DOHH2 (cell line): ENCODE measurements at regions not wholly inside any gene's neighbourhood (a gene's known extent, or its start where the extent isn't known, plus 50 kb on each side); places are given as distances from the start of the nearest gene placed in this dataset.

ENCODE experiments used
- H3F3A ChIP-seq: fragments of 200-600 bp; sonication (generic), shearing (Covaris generic); 2 replicates; pipeline ENCODE4 v1.6.0; 2016; ENCODE audit warnings: antibody characterized with exemption, mild to moderate bottlenecking; ENCODE audit not compliant: control insufficient read depth, insufficient read depth
- H3K27ac ChIP-seq: fragments of 200-600 bp; sonication (generic); 2 replicates; pipeline ENCODE4 v1.5.1; 2014; ENCODE audit warnings: low read depth, mild to moderate bottlenecking, low read length, moderate library complexity
- H3K27me3 ChIP-seq: fragments of 200-600 bp; sonication (generic); 2 replicates; pipeline ENCODE4 v1.6.1; 2014; ENCODE audit warnings: mild to moderate bottlenecking, low read length, mixed read lengths; ENCODE audit not compliant: control insufficient read depth
- H3K36me3 ChIP-seq: fragments of 200-600 bp; sonication (generic); 2 replicates; pipeline ENCODE4 v1.6.1; 2014; ENCODE audit warnings: mild to moderate bottlenecking, low read length, moderate library complexity, mixed read lengths; ENCODE audit not compliant: control insufficient read depth
- H3K4me1 ChIP-seq: fragments of 200-600 bp; sonication (generic); 2 replicates; pipeline ENCODE4 v1.6.1; 2014; ENCODE audit warnings: mild to moderate bottlenecking, low read length, mixed read lengths; ENCODE audit not compliant: control insufficient read depth
- H3K4me2 ChIP-seq: fragments of 200-600 bp; sonication (generic); 2 replicates; pipeline ENCODE4 v1.6.0; 2014; ENCODE audit warnings: mild to moderate bottlenecking, low read length, moderate library complexity
- H3K4me3 ChIP-seq: fragments of 200-600 bp; sonication (generic); 2 replicates; pipeline ENCODE4 v1.5.1; 2014; ENCODE audit warnings: mild to moderate bottlenecking, low read length, mixed read lengths
- H3K79me2 ChIP-seq: fragments of 200-600 bp; sonication (generic); 2 replicates; pipeline ENCODE4 v1.6.1; 2014; ENCODE audit warnings: mild to moderate bottlenecking, low read length, mixed read lengths; ENCODE audit not compliant: control insufficient read depth
- H3K9me2 ChIP-seq: fragments of 200-600 bp; sonication (generic); replicated peaks from 2 replicates; pipeline ENCODE4 v1.6.1; 2014; ENCODE audit warnings: mild to moderate bottlenecking, low read length, mixed read lengths; ENCODE audit not compliant: control insufficient read depth
- H3K9me3 ChIP-seq: fragments of 200-600 bp; sonication (generic); 2 replicates; pipeline ENCODE4 v1.6.1; 2014; ENCODE audit warnings: antibody characterized with exemption, low read length, mixed read lengths; ENCODE audit not compliant: control insufficient read depth, insufficient read depth
- H4K20me1 ChIP-seq: fragments of 200-600 bp; sonication (generic); 2 replicates; pipeline ENCODE4 v1.6.0; 2014; ENCODE audit warnings: low read depth, mild to moderate bottlenecking, antibody characterized with exemption, low read length, moderate library complexity; ENCODE audit not compliant: control insufficient read depth, insufficient read depth
- CTCF ChIP-seq: fragments of 200-600 bp; sonication (generic); IDR thresholded peaks from one replicate; pipeline ENCODE4 v1.5.1; 2014; ENCODE audit warnings: antibody characterized with exemption, mild to moderate bottlenecking, low read depth, low read length; ENCODE audit not compliant: poor library complexity, severe bottlenecking
- EZH2phosphoT487 ChIP-seq: fragments of 200-600 bp; sonication (generic); IDR thresholded peaks from 2 replicates; pipeline ENCODE4 v1.6.1; 2017; ENCODE audit warnings: borderline replicate concordance, mild to moderate bottlenecking, antibody characterized with exemption, low read length, moderate library complexity, mixed read lengths

GRCh38 chr14:65794674-65795279, 382.2 kb downstream of the FUT8 start:
- TF ChIP-seq EZH2phosphoT487 (no peak), CTCF (no peak)
- no peaks in the 10 kb centered on the region for H3K79me2 ChIP-seq
- peaks cover 3% of the 10 kb centered on the region; the same call in 1 of the 2 replicates for H3K27me3 ChIP-seq
- H3K9me2 ChIP-seq, result no peaks in the 10 kb centered on the region
- no peaks in the 10 kb centered on the region for H3K9me3 ChIP-seq
- no peak overlapping the region for H3K4me3 ChIP-seq
- H3K4me1 ChIP-seq, result no peaks in the 10 kb centered on the region
- H3F3A ChIP-seq, result no peaks in the 10 kb centered on the region
- H3K36me3 ChIP-seq, result no peaks in the 10 kb centered on the region
- no peak overlapping the region for H3K4me2 ChIP-seq
- no peaks in the 10 kb centered on the region for H4K20me1 ChIP-seq
- no peak overlapping the region for H3K27ac ChIP-seq

- Histone ChIP-seq H3K9me3 (peaks cover 2% of the 10 kb centered on the region; the same call in 1 of the 2 replicates), H3K4me2 (no peak overlapping the region), H4K20me1 (no peaks in the 10 kb centered on the region), H3K9me2 (no peaks in the 10 kb centered on the region), H3K36me3 (no peaks in the 10 kb centered on the region), H3K27ac (no peak overlapping the region), H3K27me3 (peaks cover 3% of the 10 kb centered on the region; the same call in 1 of the 2 replicates), H3K79me2 (no peaks in the 10 kb centered on the region), H3K4me1 (no peaks in the 10 kb centered on the region), H3F3A (no peaks in the 10 kb centered on the region), H3K4me3 (no peak overlapping the region)
- TF ChIP-seq EZH2phosphoT487 (no peak), CTCF (no peak)
These were observed 385.7 kb downstream of the FUT8 start for GRCh38 chr14:65798216-65798615.

- Histone ChIP-seq H3K4me2 (no peak overlapping the region), H3K79me2 (no peaks in the 10 kb centered on the region), H3K9me2 (no peaks in the 10 kb centered on the region), H3K27me3 (peaks cover 12% of the 10 kb centered on the region), H3K9me3 (peaks cover 2% of the 10 kb centered on the region; the same call in 1 of the 2 replicates), H3K4me1 (no peaks in the 10 kb centered on the region), H3K4me3 (no peak overlapping the region), H4K20me1 (no peaks in the 10 kb centered on the region), H3K36me3 (no peaks in the 10 kb centered on the region), H3F3A (no peaks in the 10 kb centered on the region), H3K27ac (no peak overlapping the region)
- TF ChIP-seq CTCF (no peak), EZH2phosphoT487 (no peak)
These were observed 388.2 kb downstream of the FUT8 start for GRCh38 chr14:65800694-65801093.
